ENCODE measurements at regions not wholly inside any gene's neighbourhood (a gene's known extent, or its start where the extent isn't known, plus 50 kb on each side); places are given as distances from the start of the nearest gene placed in this dataset.
A peak's percentile ranks its signal among the peaks of the same experiment; 100 is the strongest.
"Not testable (repeated sequence)": the region's sequence is repeated elsewhere in the genome, so short reads cannot be mapped to it uniquely, and the experiment has no call there.

DNA sequence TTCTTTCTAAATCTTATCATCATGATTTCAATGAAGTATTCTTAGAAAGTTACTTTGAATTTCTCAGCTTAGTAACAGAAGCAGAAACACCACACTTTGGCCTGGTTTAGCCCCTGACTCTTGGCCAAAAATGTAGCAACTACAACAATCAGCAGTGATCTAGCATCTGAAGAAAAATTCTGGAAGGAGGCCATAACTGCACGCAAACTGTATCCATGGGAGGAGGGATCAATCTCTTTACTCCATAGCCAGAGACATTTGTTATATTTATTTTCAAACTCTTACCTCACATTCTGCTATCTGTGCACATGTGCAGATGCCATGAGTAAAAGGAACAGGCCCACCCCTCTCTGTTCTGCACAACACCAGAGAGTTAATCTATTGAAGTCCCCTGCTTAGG lies 251.0 kb upstream of the P2RY1 start:
- no peak for DNase-seq

DNA sequence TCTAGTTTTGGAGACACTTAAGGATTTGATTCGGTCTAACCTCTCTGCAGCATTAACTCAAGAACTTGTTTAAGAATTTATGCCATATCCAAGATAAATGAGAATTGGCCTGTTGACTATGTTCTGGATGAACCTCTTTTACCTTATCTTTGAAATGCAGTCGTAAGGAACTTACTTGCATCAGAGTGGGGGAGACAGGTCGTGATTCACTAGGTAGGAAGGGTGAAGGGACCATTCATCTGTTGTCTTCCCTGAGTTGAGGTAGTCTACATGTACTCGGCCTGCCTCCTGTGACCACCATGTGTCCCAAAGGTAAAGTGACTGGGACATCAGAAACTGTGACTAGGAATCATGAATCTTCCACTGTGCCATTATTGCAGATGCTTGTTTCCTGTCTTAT lies 248.0 kb upstream of the P2RY1 start:
- DNase-seq: no peak

DNA sequence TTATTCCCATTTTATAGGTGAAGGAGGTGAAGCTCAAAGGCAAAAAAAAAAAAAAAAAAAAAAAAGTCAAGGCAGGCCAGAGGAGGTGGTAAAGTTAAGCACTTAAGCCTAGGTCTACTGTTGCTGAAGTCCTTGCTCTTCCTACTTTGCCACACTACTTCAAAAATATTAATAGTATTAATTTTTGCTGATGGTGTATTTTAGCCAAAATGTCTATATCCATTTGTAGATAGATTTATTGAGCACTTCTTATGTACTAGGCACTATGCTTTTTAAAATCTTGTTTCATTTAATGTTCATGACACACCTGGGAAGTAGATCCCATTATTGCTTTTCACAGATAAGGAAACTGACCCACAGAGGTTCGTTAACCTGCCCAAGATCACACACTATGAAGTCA lies 247.1 kb upstream of the P2RY1 start:
- no peak for DNase-seq

DNA sequence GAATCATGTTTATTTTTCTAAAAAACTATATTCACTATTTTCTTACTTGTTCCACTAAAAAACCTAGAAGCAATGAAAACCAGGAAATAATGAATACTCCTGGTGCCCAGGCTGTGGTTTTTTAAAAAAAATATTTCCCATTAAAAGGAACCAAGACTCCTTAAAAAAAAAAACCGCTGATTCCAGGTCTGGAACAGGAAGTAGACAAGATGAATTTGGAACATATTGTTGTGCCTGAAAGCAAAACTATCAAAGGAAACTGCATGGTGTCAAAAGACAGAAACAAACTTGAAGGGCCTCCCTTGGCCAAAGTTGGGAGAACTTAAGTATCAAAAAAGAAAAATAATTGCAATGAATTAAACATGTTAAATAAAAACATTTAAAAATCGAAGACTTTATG lies 245.3 kb upstream of the P2RY1 start:
- DNase-seq: no peak

DNA sequence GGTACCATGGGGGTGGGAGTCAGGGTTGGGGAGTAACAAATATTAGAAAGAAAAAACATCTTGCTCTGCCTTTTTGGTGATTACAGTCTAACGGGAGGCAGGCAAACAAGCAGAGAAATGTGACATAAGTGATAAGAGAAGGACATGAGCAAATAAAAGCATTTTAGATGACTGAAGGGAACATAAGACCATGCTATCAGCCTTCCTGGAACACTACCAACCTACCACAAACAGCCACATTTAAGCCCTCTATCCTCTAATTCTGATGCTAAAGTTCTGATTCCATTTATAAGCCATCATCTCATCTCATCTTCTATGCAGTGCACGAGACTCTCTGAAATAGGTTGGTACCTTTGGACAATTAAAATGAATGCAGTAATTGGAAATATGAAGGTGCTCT lies 243.4 kb upstream of the P2RY1 start:
- no peak for DNase-seq

DNA sequence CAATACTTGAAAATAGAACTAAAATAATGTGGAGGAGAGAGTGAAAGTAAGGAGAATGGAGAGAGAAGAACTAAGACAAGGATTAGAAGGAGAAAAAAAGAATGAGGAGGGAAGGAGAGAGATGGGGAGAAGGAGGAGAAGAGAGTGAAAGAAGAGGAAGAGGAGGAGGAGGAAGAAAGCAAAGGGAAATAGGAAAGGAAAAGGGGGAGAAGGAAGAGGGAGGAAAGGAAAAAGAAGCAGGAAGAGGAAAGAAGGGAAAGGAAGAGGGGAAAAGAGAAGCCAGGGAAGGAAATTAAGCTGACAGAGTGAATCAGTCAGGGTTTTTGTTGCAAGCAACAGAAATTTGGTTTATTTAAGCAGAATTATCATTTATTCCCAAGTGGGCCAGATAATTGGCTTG lies 241.7 kb upstream of the P2RY1 start:
- DNase-seq: no peak

DNA sequence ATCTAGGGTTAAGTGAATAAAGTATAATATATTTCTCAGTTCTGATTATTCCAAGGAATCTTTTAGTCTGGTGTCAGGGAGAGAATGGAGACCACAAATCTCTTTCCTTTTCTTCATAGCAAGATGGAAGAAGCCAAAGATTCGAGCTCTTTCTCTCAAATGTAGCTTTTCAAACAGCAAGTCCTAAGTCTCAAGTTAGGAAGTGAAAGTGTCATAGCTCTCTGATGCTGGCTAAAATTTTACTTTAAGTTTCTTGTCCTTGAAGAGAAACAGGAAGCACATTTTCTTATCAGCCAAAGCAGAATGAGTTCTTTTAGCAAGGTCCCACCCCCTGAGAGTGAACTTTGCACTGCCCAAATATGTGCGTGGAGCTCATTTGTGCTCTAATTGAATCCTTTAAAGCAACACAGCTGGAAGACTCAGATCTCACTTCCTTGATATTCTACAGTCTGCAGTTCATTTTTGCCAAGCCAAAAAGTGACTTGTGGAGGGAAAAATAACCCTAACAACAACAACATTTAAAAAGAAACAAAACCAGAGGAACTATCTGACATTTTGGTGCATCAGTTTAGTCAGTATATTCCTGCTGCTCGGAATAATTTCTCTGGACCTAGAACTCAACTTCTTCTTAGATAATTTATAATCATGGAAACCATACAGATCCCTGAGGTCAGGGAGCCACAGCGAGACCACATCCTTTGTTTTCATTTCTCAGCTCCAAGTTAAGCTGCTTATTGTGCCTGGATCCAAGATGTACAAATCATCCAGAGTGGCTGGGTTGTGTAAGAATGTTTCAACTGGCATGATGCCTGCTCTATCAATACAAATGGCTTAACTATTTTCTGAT lies 238.7 kb upstream of the P2RY1 start:
- DNase-seq: peak in 3 of 6 experiments; percentile 28 to 42 (median 34)

DNA sequence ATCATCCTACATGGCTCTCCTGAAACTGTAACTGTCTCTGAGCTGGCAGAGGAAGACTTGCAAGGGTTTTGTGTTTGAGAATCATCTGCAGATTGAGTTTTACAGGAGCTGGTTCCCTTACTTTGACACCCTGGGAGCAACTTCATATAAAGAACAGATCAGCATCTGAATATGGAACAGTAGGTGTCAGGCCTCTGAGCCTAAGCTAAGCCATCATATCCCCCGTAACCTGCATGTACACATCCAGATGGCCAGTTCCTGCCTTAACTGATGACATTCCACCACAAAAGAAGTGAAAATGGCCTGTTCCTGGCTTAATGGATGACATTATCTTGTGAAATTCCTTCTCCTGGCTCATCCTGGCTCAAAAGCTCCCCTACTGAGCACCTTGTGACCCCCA lies 238.1 kb upstream of the P2RY1 start:
- not testable (repeated sequence) for DNase-seq

DNA sequence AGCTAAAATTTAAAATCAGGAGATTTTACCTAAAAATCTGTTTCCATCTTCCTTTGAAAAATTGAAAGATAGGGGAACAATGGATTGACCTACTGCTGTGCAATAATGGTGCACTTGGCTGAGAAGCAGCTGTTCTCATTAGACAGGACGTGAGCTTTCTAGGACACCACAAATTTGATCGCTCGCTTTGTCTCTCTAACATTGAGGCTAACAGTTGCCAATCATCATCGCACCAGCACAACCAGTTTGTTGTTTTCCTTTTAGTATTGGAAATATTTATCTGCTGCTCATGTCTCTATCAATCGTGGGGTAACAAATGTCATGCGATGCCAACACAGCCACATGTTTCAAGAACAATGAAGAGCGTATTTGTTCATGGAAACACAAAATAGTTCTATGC lies 228.8 kb upstream of the P2RY1 start:
- no peak for DNase-seq

DNA sequence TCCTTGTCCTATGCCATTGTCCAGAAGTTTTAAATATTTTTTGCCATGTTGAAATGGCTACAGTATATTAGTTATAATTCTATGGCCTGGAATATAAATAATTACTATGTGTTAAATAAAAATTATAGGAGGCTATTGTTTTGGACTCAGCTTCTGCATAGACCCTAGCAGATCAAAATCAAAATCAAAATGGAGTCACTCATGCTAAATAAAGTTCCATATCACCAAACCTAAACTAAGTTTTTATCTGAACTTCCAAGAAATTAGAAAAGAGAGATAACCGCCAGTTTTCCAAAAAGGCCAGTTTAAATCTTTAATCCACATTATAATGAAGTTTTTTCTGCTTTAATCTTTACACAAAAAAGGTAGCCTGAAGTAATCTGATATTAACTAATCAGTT lies 227.8 kb upstream of the P2RY1 start:
- no peak for DNase-seq

DNA sequence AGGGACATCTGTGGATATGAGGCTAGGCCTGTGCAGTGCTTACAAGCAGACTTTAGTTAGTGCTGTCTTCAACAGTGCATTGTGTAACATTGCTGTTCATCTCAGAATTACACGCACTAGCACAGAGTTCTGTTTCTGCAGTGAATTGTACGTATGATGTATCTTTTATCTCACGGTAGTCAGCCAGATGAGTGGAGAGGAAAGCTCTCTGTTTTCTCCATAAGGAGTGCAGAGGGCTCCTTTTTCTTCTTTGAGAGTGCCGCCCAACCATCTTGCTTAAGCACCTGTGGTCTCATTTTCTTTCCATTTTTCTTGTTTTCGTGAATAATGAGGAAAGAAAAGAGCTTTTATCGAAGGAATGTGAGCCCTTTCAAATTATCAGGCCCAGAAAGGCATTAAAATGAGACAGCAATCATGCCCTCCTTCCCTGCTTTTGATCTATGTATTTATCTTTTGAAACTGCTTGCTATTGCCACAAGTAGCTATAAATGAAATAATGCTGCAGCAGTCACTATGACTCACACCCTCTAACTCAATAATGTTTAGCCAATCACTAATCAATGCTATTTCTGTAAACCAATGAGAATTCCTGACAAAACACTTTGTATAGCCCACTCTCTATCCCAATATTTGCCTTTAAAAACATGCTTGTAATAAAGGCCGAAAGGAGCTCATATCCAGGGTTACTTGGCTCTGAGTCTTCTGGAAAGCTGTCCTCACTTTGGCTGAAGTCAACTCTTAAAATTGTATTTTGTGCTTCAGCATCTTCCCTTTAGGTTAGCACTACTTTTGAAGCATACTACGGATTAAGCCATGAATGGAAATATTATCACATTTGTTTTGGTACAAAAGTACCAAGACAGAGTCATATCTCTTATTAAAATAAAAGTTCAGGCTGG lies 226.0 kb upstream of the P2RY1 start:
- DNase-seq: no peak

DNA sequence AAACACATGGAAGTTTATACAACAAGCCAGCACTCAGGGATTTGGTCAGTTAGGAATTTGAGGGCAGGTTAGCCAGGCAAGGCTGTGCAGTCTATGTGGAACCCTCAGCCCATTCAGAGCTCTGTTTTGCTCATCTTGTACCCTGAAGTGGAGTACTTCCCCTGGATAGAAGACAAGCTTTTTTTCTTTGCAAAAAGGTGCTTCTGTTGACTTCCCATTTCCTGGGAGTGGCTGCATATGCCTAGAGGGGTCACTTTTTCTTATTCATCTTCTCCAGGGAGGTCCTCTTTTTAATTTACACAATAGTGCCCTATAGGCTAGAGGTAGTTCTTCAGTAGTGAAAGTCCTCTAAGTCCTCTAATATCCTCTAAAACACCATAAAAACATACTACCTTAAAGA lies 225.0 kb upstream of the P2RY1 start:
- DNase-seq: no peak

DNA sequence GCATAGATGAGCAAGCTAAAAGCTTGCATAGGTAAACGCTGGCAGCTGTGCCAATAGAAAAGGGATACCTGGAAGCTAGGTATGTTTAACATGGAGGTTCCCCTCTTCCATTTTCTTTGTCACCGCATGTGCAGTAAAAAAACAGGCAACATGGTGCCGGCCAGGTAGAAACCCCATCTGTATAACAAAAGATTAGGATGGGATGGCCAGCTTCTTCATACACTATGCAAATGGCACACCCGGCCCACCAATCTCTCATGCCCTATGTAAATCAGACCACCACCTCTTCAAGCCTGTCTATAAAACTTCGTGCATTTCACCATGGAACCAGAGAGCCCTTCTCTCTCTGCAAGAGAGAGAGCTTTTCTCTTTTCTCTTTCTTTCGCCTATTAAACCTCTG lies 224.3 kb upstream of the P2RY1 start:
- no peak for DNase-seq

DNA sequence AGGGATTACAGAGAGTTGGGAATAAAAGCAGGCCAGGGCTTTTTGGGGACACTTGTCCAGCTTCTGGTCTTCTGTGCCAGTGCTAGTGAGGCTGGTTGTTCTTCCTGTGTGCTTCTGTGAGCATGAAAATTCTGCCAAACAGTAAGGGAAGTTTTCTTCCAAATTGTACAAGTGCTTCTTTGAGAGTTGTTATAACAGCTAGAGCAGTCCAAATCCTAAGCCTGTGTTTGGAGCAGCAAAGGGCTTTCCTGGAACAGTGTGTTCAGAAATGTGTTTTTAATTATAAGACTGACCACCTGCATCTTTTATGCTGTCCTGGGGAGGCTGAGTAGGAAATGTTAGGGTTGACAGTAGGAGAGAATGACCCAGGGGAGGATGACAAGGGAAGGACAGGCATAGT lies 223.0 kb upstream of the P2RY1 start:
- DNase-seq: no peak

DNA sequence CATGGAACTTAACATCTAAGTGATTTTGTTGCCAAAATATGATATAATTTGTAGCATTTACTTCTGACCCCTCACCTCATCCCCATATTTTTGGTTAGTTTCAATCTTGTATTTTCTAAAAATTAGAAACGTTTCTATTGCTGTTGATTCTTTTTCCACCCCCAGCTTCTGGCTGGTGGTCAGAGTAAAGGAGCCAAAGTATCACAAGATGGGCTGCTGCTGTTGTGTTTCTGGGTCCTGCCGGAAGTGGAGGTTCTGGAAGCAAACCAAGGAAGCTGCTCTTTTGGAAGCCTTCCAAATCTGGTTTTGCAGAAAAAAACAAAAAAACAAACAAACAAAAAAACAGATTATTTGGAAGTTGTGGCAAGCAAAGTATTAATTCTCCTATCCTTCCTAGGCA lies 221.1 kb upstream of the P2RY1 start:
- DNase-seq: no peak

DNA sequence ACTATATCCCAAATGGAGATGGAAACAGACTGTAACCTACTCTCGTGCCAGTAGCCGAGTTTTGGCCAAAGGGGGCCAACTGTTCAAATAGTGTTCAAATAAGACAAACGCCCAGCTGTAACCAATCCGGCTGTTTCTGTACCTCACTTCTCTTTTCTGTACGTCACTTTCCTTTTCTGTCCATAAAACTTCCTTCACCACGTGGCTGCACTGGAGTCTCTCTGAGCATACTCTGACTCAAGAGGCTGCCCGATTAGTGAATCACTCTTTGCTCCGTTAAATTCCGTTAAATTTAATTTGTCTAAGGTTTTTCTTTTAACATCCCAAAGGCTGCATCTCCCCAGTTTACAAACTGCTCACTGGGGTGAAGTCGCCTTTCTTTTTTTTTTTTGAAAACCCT lies 219.2 kb upstream of the P2RY1 start:
- no peak for DNase-seq

DNA sequence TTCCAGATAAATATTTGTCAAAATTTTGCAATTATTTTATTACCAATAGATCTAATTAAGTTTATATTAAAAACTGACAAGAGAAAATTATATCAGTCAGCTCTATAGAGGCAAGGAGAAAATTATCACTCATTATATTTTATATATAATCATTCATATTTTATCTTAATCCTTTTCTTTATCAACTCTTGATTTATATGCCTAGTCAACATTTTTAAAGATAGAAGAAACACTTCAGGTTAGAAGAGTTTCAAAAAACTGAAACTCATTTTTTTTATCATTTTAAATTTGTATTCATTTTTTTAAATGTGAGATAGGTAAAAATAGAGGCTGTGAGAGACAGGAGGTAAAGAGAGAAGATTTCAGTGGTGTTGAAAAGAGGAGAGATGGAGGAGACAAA lies 217.3 kb upstream of the P2RY1 start:
- DNase-seq: no peak

DNA sequence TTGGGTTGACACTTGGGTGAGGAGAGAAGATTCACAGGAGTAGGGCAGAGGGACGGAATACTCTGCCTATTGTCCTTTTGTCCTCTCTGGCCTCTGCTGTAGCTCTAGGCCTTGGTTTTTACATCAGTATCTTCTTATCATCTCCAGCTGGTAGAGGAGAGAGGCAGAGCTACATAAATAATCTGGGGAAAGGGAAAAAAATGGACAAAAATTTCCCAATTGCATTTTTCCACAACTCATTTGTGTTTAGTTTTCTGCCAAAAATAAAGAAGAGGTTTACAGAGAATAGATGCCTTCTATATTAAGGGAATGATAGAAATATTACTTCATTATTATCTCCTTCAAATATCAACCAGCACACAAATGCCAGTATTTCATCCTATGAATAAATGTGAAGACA lies 216.4 kb upstream of the P2RY1 start:
- DNase-seq: no peak

DNA sequence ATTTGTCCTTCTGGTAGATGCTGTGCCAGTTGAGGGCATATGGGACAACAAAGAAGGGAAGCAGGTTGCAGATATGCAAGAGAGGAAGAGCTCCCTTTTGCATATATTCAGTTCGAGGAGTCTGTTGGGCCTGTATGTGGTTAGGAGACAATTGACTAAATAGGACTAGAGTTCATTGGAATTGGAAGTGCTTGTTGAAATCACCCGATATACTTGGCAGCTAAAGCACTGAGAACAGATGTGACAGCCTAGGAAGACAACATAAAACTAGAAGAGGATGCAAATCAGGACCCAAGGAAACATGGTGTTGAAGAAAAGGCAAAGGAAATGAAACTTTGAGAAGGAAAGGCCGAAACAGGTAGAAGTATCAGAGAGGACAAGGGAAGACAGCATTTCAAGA lies 215.2 kb upstream of the P2RY1 start:
- DNase-seq: no peak

DNA sequence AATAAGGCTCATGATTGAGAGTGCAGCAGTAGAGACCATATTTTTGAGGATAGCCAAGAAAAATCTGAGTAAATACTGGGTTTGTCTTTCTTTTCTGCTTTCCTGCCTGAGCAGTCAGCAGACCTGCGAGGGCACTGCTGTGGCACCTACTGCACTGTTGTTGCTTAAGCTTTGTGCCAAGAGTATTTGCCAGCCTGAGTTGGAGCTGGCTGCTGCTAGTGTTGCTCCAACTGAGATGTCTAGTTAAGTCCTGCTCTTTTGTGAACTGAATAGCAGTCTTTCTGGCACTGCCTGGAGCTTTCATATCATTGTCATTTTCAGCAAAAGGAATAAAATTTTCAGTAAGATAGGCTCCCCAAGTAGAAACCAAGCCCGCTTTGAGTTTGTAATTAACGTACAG lies 214.5 kb upstream of the P2RY1 start:
- DNase-seq: no peak

DNA sequence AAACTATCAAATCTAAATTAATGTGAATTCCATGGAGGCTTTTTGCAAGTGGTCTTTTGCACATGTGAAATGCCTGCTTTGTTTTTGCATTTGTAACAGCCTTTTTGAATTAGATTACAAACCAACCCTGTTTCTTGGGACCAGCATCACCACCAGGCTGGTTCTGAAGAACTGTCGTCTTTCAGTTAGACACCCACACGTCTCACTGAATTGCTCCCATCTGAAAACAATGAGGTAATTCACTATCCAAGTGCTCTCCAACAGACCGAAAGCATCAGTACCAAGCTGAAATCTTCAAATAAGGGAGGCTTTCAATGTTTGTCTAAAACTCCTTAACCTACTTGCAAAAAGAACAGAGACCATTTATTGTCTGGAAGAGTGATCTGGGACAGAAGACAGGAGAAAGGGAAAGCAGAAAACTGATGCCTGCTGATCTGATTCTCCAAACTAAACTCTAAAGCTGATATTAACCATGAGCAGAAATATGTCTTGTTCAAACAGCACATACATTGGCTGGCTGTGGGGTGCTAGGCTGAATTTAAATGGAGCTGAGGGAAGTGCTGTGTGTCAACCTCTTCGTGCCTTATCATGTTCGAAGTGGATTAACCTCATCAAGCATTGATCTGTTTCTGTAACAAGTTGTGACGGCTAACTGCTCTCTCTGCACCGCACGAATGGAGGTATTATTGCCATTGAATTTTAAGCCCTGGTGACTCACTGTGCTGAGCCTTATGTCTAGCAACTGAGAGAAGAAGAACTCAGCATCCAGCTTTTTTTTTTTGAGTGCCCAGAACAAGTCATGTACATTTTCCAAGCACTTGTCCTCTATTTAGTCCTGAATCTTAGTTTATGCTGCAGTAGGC lies 213.7 kb upstream of the P2RY1 start:
- DNase-seq: no peak

DNA sequence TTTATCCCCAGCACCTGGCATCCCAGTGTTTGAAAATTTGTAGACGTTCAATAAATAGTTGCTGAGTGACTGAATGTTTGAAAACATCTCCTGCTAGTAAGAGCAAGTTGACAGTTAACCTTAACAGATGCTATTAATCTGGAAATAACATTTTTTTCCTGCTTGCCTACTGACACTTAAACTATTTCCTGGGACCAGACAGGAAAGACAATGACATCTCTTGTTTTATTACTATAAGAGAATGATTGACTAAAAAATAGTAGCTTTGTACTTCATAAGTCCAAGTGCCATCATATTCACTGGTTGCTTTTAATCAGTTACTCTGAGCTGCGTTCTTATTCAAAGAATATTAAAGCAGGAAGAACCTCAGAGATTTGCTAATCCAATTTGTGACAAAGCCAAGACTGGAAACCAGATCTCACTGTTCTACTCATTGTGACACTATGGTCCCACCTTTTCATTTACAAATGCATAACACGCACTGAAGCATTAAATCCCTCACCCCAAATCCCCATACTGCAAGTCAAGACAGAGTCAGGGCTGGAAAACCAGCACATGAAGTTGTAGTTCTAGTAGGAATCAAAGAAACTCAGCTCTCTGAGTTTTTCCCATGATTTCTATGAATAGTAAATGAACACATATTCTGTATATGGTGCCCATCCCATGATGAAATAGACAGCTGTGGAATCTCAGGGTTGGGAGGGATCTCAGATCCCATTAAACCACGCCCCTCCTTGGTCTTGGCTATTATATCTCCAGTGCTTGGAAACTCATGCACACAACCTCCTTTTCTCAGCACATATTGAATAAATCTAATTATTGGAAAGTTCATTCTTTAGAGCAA lies 212.7 kb upstream of the P2RY1 start:
- no peak for DNase-seq

Data from stimulated activated naive CD4-positive, alpha-beta T cell (primary cell).